Epithelial cell of proximal tubule (primary cell): ENCODE measurements at regions not wholly inside any gene's neighbourhood (a gene's known extent, or its start where the extent isn't known, plus 50 kb on each side); places are given as distances from the start of the nearest gene placed in this dataset.
A peak's percentile ranks its signal among the peaks of the same experiment; 100 is the strongest.

Experiments
- DNase-seq: peaks from one replicate; pipeline ENCODE4 v3.0.0-alpha.2; 2011; ENCODE audit warnings: low read depth
- H3K4me3 ChIP-seq: 2 replicates; pipeline ENCODE4 v1.5.1; 2011; ENCODE audit warnings: low read depth, mild to moderate bottlenecking, low read length
- CTCF ChIP-seq: conservative IDR thresholded peaks from 2 replicates; pipeline ENCODE4 v1.5.1; 2012; ENCODE audit warnings: low read depth, mild to moderate bottlenecking, low read length

GRCh38 chr9:109981091-109981490 lies 201.1 kb downstream of the PALM2AKAP2 start:
- no peak overlapping the region for H3K4me3 ChIP-seq
- TF ChIP-seq CTCF: no peak
- no peak for DNase-seq

GRCh38 chr9:109986521-109986991 lies 206.6 kb downstream of the PALM2AKAP2 start:
- TF ChIP-seq CTCF: no peak
- DNase-seq: peak; percentile 31
- no peak overlapping the region for H3K4me3 ChIP-seq

- H3K4me3 ChIP-seq: no peak overlapping the region
- TF ChIP-seq CTCF: no peak
- DNase-seq: no peak
Observed at GRCh38 chr9:109989296-109989695, 209.3 kb downstream of the PALM2AKAP2 start.

- no peak overlapping the region for H3K4me3 ChIP-seq
- no peak for TF ChIP-seq CTCF
- DNase-seq: no peak
Observed at GRCh38 chr9:109990541-109990940, 210.5 kb downstream of the PALM2AKAP2 start.

- H3K4me3 ChIP-seq: no peak overlapping the region
- DNase-seq: no peak
- TF ChIP-seq CTCF: no peak
Observed at GRCh38 chr9:109992293-109992692, 212.3 kb downstream of the PALM2AKAP2 start.

GRCh38 chr9:109993250-109993978 lies 213.4 kb downstream of the PALM2AKAP2 start:
- TF ChIP-seq CTCF: no peak
- no peak overlapping the region for H3K4me3 ChIP-seq
- DNase-seq: no peak

- TF ChIP-seq CTCF: no peak
Observed at GRCh38 chr9:109994141-109994540, 213.8 kb downstream of the C9orf152 start.

More at GRCh38 chr9:109994141-109994540, 213.8 kb downstream of the C9orf152 start:
- no peak overlapping the region for H3K4me3 ChIP-seq
- DNase-seq: no peak
